DMS79 (cell line): ENCODE measurements at regions not wholly inside any gene's neighbourhood (a gene's known extent, or its start where the extent isn't known, plus 50 kb on each side); places are given as distances from the start of the nearest gene placed in this dataset.
A peak's percentile ranks its signal among the peaks of the same experiment; 100 is the strongest.
"Not testable (repeated sequence)": the region's sequence is repeated elsewhere in the genome, so short reads cannot be mapped to it uniquely, and the experiment has no call there.

Source experiments
- DNase-seq: peaks from one replicate; lab custom pipeline; 2025; lab: John Stamatoyannopoulos, UW

DNA sequence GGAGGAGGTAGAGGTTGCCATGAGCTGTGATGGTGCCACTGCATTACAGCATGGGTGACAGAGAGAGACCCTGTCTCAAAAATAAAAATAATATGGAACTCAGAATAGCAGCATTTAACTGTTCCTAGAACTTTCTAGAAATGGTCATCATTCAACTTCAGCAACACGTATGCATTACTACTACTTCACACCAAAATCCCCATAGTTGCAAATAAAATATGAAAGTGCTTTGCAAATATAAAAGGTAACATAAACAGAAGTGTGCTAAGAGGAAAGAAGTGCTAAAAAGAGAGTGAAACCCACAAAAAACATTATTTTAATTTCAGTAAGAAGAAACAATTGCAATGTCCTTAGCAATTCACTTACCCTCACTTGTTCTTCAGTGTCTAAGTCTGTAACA lies 169.7 kb upstream of the NUDT4 start:
- no peak for DNase-seq

DNA sequence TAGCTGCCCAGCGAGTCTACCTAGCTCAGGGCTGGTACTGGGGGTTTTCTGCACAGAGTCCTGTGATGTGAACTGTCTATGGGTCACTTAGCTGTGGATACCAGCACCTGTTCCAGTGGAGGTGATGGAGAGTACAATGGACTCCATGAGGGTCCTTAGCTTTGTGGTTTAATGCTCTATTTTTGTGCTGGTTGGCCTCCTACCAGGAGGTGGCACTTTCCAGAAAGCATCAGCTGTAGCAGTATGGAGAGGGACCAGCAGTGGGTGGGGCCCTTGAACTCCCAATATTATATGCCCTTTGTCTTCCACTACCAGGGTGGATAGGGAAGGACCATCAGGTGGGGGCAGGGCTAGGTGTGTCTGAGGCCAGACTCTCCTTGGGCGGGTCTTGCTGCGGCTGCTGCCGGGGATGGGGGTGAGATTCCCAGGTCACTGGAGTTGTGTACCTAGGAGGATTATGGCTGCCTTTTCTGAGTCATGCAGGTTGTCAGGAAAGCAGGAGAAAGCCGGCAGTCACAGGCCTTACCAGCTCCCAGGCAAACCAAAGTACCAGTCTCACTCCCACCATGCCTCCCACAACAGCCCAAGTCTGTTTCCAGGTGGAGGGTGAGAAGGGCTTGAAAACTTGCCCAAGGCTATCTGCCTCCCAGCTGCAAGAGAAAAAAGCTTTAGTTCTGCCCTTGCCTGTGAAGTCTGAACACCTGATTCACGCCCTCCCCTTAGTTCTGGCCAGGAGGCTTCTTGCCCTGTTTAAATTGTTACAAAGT lies 163.0 kb upstream of the NUDT4 start:
- no peak for DNase-seq

DNA sequence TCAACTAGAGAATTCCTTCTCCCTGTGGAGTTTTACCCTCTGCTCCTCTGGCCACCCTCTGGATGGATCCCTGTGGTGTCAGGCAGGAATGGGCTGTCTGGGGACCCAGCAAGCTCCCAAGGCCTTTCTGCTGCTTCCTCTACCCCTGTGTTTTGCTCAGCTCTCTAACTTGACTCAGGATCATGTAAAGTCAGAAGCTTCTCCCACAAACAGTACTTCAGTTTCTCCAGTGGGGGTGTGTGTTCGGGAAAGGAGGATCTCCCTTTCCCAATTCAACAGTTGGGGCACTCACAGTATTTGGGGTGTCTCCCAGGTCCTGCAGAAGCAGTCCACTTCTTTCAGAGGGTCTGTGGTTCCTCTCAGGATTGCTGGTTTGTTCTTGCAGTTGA lies 162.4 kb upstream of the NUDT4 start:
- no peak for DNase-seq

DNA sequence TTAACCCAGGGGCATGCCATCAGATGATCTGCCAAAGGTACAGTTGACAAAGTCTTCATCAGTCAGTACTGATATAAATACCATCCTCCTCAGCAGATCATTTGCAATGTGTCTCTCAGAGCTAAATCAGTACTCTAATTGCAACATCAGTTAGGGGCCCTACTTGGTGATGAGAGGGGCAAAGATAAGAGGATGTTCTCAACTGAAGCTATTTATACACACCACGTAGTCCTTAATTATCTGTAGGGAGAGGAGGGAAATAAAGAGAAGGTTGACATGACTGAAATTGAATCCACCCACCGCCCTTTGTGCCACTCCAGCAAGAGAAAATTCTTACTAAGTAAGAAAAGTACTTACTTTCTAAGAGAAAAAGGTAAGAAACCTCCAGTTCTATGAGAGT lies 157.8 kb upstream of the NUDT4 start:
- DNase-seq, result no peak

- DNase-seq, result no peak
Observed at GRCh38 chr12:93221841-93222240, 155.9 kb upstream of the NUDT4 start.

GRCh38 chr12:93223440-93224426 lies 154.0 kb upstream of the NUDT4 start:
- peak; percentile 32 for DNase-seq

DNA sequence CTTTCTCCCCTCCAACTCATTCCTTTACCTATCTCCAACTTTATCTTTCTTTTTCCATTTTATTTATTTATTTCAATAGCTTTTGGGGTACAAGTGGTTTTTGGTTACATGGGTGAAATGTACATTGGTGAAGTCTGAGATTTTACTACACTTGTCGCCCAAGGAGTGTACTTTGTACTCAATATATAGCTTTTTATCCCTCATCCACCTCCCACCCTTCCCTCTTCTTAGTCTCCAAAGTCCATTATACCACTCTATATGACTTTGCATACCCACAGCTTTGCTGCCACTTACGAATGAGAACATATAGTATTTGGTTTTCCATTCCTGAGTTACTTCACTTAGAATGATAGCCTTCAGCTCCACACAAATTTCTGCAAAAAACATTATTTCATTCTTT lies 152.6 kb upstream of the NUDT4 start:
- no peak for DNase-seq

GRCh38 chr12:93226361-93226760 lies 151.4 kb upstream of the NUDT4 start:
- no peak for DNase-seq

- no peak for DNase-seq
Observed at GRCh38 chr12:93229494-93230325, 148.0 kb upstream of the NUDT4 start.

- no peak for DNase-seq
Observed at GRCh38 chr12:93230326-93230720, 147.4 kb upstream of the NUDT4 start.

GRCh38 chr12:93231938-93232337 lies 145.8 kb upstream of the NUDT4 start:
- no peak for DNase-seq

- no peak for DNase-seq
Observed at GRCh38 chr12:93234641-93235040, 143.1 kb upstream of the NUDT4 start.

DNA sequence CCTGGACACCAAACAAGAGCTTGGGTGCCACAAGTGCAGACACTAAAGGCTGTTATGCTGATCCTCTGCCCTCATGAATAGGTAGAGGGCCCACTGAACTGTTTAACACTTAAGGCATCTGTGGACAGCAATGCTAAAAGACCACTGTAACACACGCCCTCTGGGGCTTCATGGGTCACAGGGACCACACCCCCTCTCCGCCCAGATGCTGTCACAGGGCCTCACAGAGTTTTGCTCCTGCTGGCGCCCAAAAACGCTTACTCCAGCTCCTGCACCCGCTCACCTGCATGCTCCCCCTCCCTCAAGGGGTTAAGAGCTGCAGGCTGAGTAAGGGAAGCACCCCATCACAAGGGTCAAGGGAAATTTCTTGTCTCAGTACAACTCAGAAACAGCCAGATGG lies 141.8 kb upstream of the NUDT4 start:
- DNase-seq, result no peak

- no peak for DNase-seq
Observed at GRCh38 chr12:93237235-93237915, 140.3 kb upstream of the NUDT4 start.

GRCh38 chr12:93238512-93239262 lies 139.0 kb upstream of the NUDT4 start:
- not testable (repeated sequence) for DNase-seq

DNA sequence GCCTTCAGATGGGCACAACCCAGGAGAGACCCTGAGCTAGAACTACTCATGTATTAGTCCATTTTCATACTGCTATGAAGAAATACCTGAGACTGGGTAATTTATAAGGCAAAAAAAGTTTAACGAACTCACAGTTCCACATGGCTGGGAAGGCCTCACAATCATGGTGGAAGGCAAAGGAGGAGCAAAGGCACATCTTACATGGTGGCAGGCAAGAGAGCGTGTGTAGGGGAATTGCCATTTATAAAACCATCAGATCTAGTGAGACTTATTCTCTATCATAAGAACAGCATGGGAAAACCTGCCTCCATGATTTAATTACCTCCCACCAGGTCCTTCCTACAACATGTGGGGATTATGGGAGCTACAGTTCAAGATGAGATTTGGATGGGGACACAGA lies 137.9 kb upstream of the NUDT4 start:
- DNase-seq, result not testable (repeated sequence)

DNA sequence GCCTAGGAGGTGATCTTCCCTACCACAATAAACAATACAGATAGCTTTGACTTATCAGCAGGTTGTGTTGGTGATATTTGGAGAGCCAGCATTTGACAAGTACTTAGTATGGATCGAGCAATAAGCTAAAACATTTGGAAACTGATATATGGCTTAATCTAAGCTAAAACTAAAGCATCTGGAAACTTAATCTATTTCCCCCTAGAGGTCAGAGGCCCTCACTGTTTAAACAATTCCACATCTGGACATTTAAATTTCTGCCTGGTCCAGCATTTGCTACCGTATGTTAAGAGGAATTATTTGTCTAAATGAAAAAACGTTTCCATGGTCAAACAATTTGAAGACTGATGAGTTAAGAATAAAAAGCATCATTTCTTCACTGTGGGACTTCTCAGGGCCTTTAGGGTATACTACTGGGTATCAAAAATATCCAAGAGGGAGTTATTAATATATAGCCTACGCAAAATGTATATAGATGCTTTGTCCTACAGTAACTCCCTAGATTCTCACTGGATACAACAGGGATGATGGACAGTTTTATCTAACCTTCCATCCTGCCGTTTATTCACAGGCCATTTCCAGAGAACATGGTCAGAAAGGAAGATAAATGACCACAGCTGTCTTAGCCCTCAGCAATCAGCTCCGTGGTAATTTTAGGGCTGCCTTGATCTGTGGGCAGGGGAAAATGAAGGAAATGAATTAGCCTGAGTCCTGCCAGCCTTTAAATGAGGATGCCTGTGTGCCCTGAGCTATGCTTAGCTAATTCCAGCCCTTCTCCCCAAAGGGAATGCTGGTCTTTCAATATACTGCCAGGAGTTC lies 135.4 kb upstream of the NUDT4 start:
- no peak for DNase-seq

DNA sequence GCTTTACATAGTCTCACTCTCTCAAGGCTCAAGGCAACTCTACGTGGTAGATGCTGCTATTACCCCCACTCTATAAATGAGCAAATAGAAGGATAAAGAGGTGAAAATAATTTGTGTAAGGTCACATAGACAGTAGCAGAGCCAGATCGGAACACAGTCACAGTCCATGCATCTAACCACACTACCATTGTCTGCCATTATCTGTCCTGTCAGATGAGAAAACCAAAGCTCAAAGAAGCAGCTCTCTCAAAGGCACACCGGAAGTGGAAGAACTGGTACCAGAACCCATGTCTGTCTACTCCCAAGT lies 134.4 kb upstream of the NUDT4 start:
- DNase-seq, result no peak

- DNase-seq, result peak; percentile 79
Observed at GRCh38 chr12:93243689-93244513, 133.8 kb upstream of the NUDT4 start.
